Neural progenitor cell (in vitro differentiated cells): ENCODE measurements at regions not wholly inside any gene's neighbourhood (a gene's known extent, or its start where the extent isn't known, plus 50 kb on each side); places are given as distances from the start of the nearest gene placed in this dataset.

Source experiments
- DNase-seq: peaks from one replicate; pipeline ENCODE4 v3.0.0-alpha.2; 2016; ENCODE audit warnings: low spot score
- H2AFZ ChIP-seq: fragments of 200-600 bp; sonication (generic); replicated peaks from 2 replicates; pipeline ENCODE4 v1.6.1; 2016; ENCODE audit warnings: antibody characterized with exemption
- H3F3A ChIP-seq: fragments of 200-600 bp; sonication (generic); 2 replicates; pipeline ENCODE4 v1.6.1; 2016; ENCODE audit warnings: antibody characterized with exemption, low read depth
- H3K27ac ChIP-seq: fragments of 200-600 bp; sonication (generic); 2 replicates; pipeline ENCODE4 v1.5.1; 2016; ENCODE audit warnings: mild to moderate bottlenecking
- H3K27me3 ChIP-seq: fragments of 200-600 bp; sonication (generic); 2 replicates; pipeline ENCODE4 v1.6.1; 2016; ENCODE audit warnings: mild to moderate bottlenecking, moderate library complexity
- H3K36me3 ChIP-seq: fragments of 200-600 bp; sonication (generic); 2 replicates; pipeline ENCODE4 v1.5.1; 2016
- H3K4me1 ChIP-seq: fragments of 200-600 bp; sonication (generic); 2 replicates; pipeline ENCODE4 v1.6.1; 2016; ENCODE audit warnings: mixed run types
- H3K4me2 ChIP-seq: fragments of 200-600 bp; sonication (generic); 2 replicates; pipeline ENCODE4 v1.6.1; 2016
- H3K4me3 ChIP-seq: fragments of 200-600 bp; sonication (generic); 2 replicates; pipeline ENCODE4 v1.5.1; 2016
- H3K79me2 ChIP-seq: fragments of 200-600 bp; sonication (generic); 2 replicates; pipeline ENCODE4 v1.6.1; 2016; ENCODE audit warnings: low read depth
- H3K9ac ChIP-seq: fragments of 200-600 bp; sonication (generic); 2 replicates; pipeline ENCODE4 v1.6.1; 2016
- H3K9me3 ChIP-seq: fragments of 200-600 bp; sonication (generic); 2 replicates; pipeline ENCODE4 v1.5.1; 2016; ENCODE audit warnings: low read depth
- H4K20me1 ChIP-seq: fragments of 200-600 bp; sonication (generic); 2 replicates; pipeline ENCODE4 v1.6.1; 2016; ENCODE audit warnings: low read depth
- H3K27ac Mint-ChIP-seq: 3 replicates; pipeline ENCODE4 v1.8.0; 2021; ENCODE audit warnings: mixed read lengths
- H3K27me3 Mint-ChIP-seq: 2 replicates; pipeline ENCODE4 v1.8.0; 2022; ENCODE audit warnings: low read depth, mild to moderate bottlenecking, inconsistent platforms, moderate library complexity, mixed read lengths; ENCODE audit not compliant: insufficient read depth
- H3K36me3 Mint-ChIP-seq: 3 replicates; pipeline ENCODE4 v1.8.0; 2021; ENCODE audit warnings: mixed read lengths
- H3K4me1 Mint-ChIP-seq: 3 replicates; pipeline ENCODE4 v1.8.0; 2021; ENCODE audit warnings: mixed read lengths
- H3K4me3 Mint-ChIP-seq: 3 replicates; pipeline ENCODE4 v1.8.0; 2021; ENCODE audit warnings: mild to moderate bottlenecking, moderate library complexity, mixed read lengths
- H3K9me3 Mint-ChIP-seq: 3 replicates; pipeline ENCODE4 v1.8.0; 2020; ENCODE audit warnings: mixed read lengths
- CTCF ChIP-seq: fragments of 200-600 bp; sonication (generic); IDR thresholded peaks from 2 replicates; pipeline ENCODE4 v1.5.1; 2017; ENCODE audit warnings: antibody characterized with exemption, mild to moderate bottlenecking
- EZH2 ChIP-seq: fragments of 200-600 bp; sonication (generic); IDR thresholded peaks from 2 replicates; pipeline ENCODE4 v1.6.1; 2017; ENCODE audit warnings: antibody characterized with exemption, mild to moderate bottlenecking, moderate library complexity
- EZH2phosphoT487 ChIP-seq: fragments of 200-600 bp; sonication (generic); IDR thresholded peaks from 2 replicates; pipeline ENCODE4 v1.6.1; 2017; ENCODE audit warnings: antibody characterized with exemption

GRCh38 chr6:48859562-48860123 lies 603.4 kb downstream of the MMUT start:
- no peak overlapping the region for H3K4me2 ChIP-seq
- no peak overlapping the region for H3K9ac ChIP-seq
- no peaks in the 10 kb centered on the region for H3K4me1 ChIP-seq
- no peaks in the 10 kb centered on the region for H3F3A ChIP-seq
- no peaks in the 10 kb centered on the region for H3K79me2 ChIP-seq
- H3K27ac Mint-ChIP-seq: no peak overlapping the region
- no peak for TF ChIP-seq CTCF
- no peak for TF ChIP-seq EZH2phosphoT487
- no peak for TF ChIP-seq EZH2
- no peaks in the 10 kb centered on the region for H3K9me3 ChIP-seq
- H3K27me3 Mint-ChIP-seq: no peaks in the 10 kb centered on the region
- H2AFZ ChIP-seq: no peak overlapping the region
- no peaks in the 10 kb centered on the region for H3K36me3 Mint-ChIP-seq
- DNase-seq: no peak
- no peaks in the 10 kb centered on the region for H3K36me3 ChIP-seq
- no peak overlapping the region for H3K27ac ChIP-seq
- no peak overlapping the region for H3K4me3 ChIP-seq
- H3K27me3 ChIP-seq: no peaks in the 10 kb centered on the region
- H3K4me1 Mint-ChIP-seq: no peaks in the 10 kb centered on the region
- H4K20me1 ChIP-seq: no peaks in the 10 kb centered on the region
- no peaks in the 10 kb centered on the region for H3K9me3 Mint-ChIP-seq
- H3K4me3 Mint-ChIP-seq: no peak overlapping the region

- H3K79me2 ChIP-seq: no peaks in the 10 kb centered on the region
- no peak for DNase-seq
- no peak overlapping the region for H2AFZ ChIP-seq
- H3K27ac Mint-ChIP-seq: no peak overlapping the region
- peaks cover 8% of the 10 kb centered on the region for H3K9me3 ChIP-seq
- H3K4me1 ChIP-seq: no peaks in the 10 kb centered on the region
- no peak overlapping the region for H3K4me3 Mint-ChIP-seq
- H3K4me3 ChIP-seq: no peak overlapping the region
- no peaks in the 10 kb centered on the region for H3K27me3 ChIP-seq
- H3K27ac ChIP-seq: no peak overlapping the region
- H3K9me3 Mint-ChIP-seq: peaks cover 15% of the 10 kb centered on the region
- no peak overlapping the region for H3K4me2 ChIP-seq
- no peaks in the 10 kb centered on the region for H3F3A ChIP-seq
- H4K20me1 ChIP-seq: no peaks in the 10 kb centered on the region
- no peak overlapping the region for H3K9ac ChIP-seq
- TF ChIP-seq EZH2: no peak
- TF ChIP-seq EZH2phosphoT487: no peak
- TF ChIP-seq CTCF: no peak
- H3K27me3 Mint-ChIP-seq: no peaks in the 10 kb centered on the region
- H3K36me3 ChIP-seq: no peaks in the 10 kb centered on the region
- H3K4me1 Mint-ChIP-seq: no peaks in the 10 kb centered on the region
- H3K36me3 Mint-ChIP-seq: no peaks in the 10 kb centered on the region
These were observed 617.8 kb downstream of the MMUT start for GRCh38 chr6:48845219-48845618.

- Mint-ChIP-seq H3K4me1 (no peaks in the 10 kb centered on the region), H3K4me3 (no peak overlapping the region), H3K27ac (no peak overlapping the region), H3K36me3 (no peaks in the 10 kb centered on the region), H3K9me3 (peaks cover 17% of the 10 kb centered on the region), H3K27me3 (no peaks in the 10 kb centered on the region)
- Histone ChIP-seq H3K79me2 (no peaks in the 10 kb centered on the region), H3K27me3 (no peaks in the 10 kb centered on the region), H3K4me2 (no peak overlapping the region), H3K9me3 (peaks cover 8% of the 10 kb centered on the region), H2AFZ (no peak overlapping the region), H3K4me3 (no peak overlapping the region), H3K4me1 (no peaks in the 10 kb centered on the region), H3F3A (no peaks in the 10 kb centered on the region), H3K9ac (no peak overlapping the region), H3K36me3 (no peaks in the 10 kb centered on the region), H4K20me1 (no peaks in the 10 kb centered on the region), H3K27ac (no peak overlapping the region)
- TF ChIP-seq EZH2 (no peak), CTCF (no peak), EZH2phosphoT487 (no peak)
- DNase-seq: no peak
These were observed 618.4 kb downstream of the MMUT start for GRCh38 chr6:48844696-48845095.
